Activated naive CD8-positive, alpha-beta T cell treated with anti-CD3 and anti-CD28 coated beads, Interleukin-2, amount 10 ng/mL, durations not matched to agents 7 days and 5 days (primary cell): ENCODE measurements at regions not wholly inside any gene's neighbourhood (a gene's known extent, or its start where the extent isn't known, plus 50 kb on each side); places are given as distances from the start of the nearest gene placed in this dataset.

Source experiments
- ATAC-seq: fragments of 150-1000 bp; cut with Tn5 transposase; one replicate; pipeline ENCODE4 v1.10.0; 2021; ENCODE audit warnings: low read depth, moderate library complexity
- POLR2A ChIA-PET: fragments of 350-600 bp; sonication (Branson Sonifier 250); formaldehyde crosslinking; loops from one replicate; lab custom pipeline; 2021; ENCODE audit warnings: antibody characterized with exemption; lab: Charles Lee
- DNase-seq: peaks from one replicate; pipeline ENCODE4 v3.0.0; 2021
- H3K27ac Mint-ChIP-seq: one replicate; pipeline ENCODE4 v1.8.0; 2022; ENCODE audit warnings: mild to moderate bottlenecking, mixed read lengths
- H3K27me3 Mint-ChIP-seq: one replicate; pipeline ENCODE4 v1.8.0; 2022; ENCODE audit warnings: mild to moderate bottlenecking, moderate library complexity, mixed read lengths
- H3K36me3 Mint-ChIP-seq: one replicate; pipeline ENCODE4 v1.8.0; 2021; ENCODE audit warnings: mild to moderate bottlenecking, mixed read lengths
- H3K4me1 Mint-ChIP-seq: one replicate; pipeline ENCODE4 v1.8.0; 2021; ENCODE audit warnings: mixed read lengths
- H3K4me3 Mint-ChIP-seq: one replicate; pipeline ENCODE4 v1.8.0; 2022; ENCODE audit warnings: mild to moderate bottlenecking, moderate library complexity, mixed read lengths
- H3K9me3 Mint-ChIP-seq: one replicate; pipeline ENCODE4 v1.8.0; 2021; ENCODE audit warnings: mixed read lengths

DNA sequence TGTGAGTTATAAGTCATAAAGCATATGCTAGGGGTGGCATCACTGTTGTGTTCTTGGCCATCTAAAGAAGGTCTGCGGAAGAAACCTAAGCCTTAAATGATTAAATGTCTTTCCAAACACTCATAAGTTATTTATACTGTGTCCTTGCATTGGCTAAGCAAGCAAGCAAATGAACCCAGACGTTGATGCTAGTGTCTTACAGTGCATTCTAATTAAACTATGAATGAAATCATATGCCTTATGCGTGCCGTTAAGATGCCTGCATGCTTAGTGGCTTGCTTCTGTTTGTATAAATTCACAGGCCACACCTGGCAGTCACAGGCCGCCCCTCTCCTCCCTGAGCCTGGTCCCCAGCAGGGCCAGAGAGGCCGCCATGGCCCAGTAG lies 49.9 kb downstream of the RIN2 start:
- no peak overlapping the region for H3K4me3 Mint-ChIP-seq
- H3K9me3 Mint-ChIP-seq = peaks cover 4% of the 10 kb centered on the region
- no peak overlapping the region for H3K27ac Mint-ChIP-seq
- peaks cover 9% of the 10 kb centered on the region for H3K27me3 Mint-ChIP-seq
- H3K4me1 Mint-ChIP-seq = peaks cover 5% of the 10 kb centered on the region
- POLR2A ChIA-PET = no interaction called here
- no peaks in the 10 kb centered on the region for H3K36me3 Mint-ChIP-seq
- DNase-seq = no peak
- no peak for ATAC-seq

DNA sequence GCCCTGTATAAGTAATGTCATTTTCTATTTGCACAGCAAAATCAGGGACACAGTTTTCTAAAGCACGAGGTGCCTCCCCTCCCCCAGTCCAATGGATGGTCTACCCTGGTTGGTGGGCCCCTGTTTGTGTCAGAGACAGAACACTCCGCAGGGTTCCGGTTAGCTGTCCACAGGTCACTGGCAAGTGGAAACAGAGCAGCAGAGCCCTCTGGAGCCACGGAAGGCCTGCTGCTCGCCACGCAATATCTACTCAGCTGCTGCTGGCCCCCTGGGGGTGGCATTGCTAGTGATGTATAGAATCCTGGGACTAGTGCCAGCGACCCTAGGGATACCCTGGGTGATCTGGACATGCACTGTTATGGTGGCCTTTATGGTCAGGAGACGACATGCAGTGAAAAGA lies 50.4 kb downstream of the RIN2 start:
- Mint-ChIP-seq H3K4me1 (peaks cover 5% of the 10 kb centered on the region), H3K9me3 (peaks cover 4% of the 10 kb centered on the region), H3K27ac (no peak overlapping the region), H3K36me3 (no peaks in the 10 kb centered on the region), H3K4me3 (no peak overlapping the region), H3K27me3 (peaks cover 14% of the 10 kb centered on the region)
- DNase-seq (no peak), ATAC-seq (no peak)
- POLR2A ChIA-PET = no interaction called here

DNA sequence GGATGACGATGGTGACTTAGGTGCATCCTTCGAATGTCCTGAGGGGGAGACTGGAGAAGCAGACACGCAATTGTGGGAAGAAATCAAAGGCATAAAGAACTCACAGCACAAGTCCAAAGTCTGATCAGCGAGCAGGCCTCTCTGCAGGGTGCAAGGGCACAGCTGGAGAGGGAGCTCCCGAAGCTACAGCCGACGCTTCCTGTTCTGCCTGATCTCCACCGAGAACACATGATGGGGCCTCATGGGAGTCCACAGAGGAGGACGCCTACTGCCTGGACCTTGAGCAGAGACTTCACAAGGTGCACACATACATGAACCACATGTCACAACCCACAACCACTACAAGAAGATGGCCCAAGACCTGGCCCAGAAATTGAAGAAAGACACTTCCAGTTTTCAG lies 51.4 kb downstream of the RIN2 start:
- peaks cover 19% of the 10 kb centered on the region for H3K27me3 Mint-ChIP-seq
- H3K4me3 Mint-ChIP-seq = no peak overlapping the region
- POLR2A ChIA-PET = no interaction called here
- DNase-seq (no peak), ATAC-seq (no peak)
- no peak overlapping the region for H3K27ac Mint-ChIP-seq
- peaks cover 4% of the 10 kb centered on the region for H3K9me3 Mint-ChIP-seq
- no peaks in the 10 kb centered on the region for H3K36me3 Mint-ChIP-seq
- H3K4me1 Mint-ChIP-seq = peaks cover 5% of the 10 kb centered on the region

DNA sequence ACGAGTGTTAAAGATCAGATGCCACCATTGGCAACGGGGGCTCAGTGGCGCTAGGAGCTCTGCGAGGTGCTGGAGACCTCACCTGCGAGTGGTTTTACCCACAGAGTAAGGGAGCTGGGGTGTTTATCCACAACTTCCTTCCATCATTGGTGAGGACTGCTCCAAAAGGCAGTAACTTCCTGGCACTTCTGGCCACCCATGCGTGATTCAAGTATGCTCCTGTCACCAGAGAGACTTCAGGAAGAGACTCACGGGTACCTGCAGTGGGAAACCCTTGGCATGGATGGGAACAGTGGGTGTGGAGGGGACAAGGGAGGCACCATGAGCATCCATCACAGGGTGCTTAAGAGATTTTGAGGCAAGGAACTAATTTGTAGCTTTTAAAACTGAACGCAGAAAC lies 53.2 kb downstream of the RIN2 start:
- H3K27me3 Mint-ChIP-seq = peaks cover 27% of the 10 kb centered on the region
- peaks cover 8% of the 10 kb centered on the region for H3K4me1 Mint-ChIP-seq
- POLR2A ChIA-PET = no interaction called here
- H3K36me3 Mint-ChIP-seq = no peaks in the 10 kb centered on the region
- no peak for DNase-seq
- H3K27ac Mint-ChIP-seq = no peak overlapping the region
- ATAC-seq = no peak
- H3K9me3 Mint-ChIP-seq = no peaks in the 10 kb centered on the region
- no peak overlapping the region for H3K4me3 Mint-ChIP-seq

GRCh38 chr20:19812056-19812455 lies 54.0 kb downstream of the RIN2 start:
- peaks cover 8% of the 10 kb centered on the region for H3K4me1 Mint-ChIP-seq
- no peak for DNase-seq
- H3K9me3 Mint-ChIP-seq = no peaks in the 10 kb centered on the region
- H3K27me3 Mint-ChIP-seq = peaks cover 27% of the 10 kb centered on the region
- no peak for ATAC-seq
- H3K4me3 Mint-ChIP-seq = no peak overlapping the region
- H3K27ac Mint-ChIP-seq = no peak overlapping the region
- POLR2A ChIA-PET = no interaction called here
- H3K36me3 Mint-ChIP-seq = no peaks in the 10 kb centered on the region

DNA sequence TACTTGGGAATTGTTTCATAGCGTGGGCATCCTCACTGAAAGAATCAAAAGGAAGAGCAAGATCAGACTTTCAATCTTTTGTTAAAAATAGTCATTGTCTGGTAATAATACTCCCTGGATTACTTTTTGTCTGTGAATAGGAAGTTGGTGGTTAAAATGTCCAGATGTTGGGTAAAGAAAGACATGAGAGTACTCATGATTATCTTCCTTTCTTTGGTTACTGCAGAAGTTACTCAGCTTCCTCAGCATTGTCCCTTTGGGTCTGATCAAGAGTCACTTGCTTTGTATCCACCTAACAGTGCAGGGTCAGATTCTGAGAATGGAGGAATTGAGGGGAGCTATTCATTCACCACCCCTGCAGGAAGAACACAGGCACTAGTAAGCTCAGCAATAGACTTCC lies 54.6 kb downstream of the RIN2 start:
- Mint-ChIP-seq H3K9me3 (no peaks in the 10 kb centered on the region), H3K27ac (no peak overlapping the region), H3K27me3 (peaks cover 27% of the 10 kb centered on the region), H3K4me3 (no peak overlapping the region), H3K4me1 (peaks cover 8% of the 10 kb centered on the region), H3K36me3 (no peaks in the 10 kb centered on the region)
- POLR2A ChIA-PET = no interaction called here
- ATAC-seq (no peak), DNase-seq (no peak)

DNA sequence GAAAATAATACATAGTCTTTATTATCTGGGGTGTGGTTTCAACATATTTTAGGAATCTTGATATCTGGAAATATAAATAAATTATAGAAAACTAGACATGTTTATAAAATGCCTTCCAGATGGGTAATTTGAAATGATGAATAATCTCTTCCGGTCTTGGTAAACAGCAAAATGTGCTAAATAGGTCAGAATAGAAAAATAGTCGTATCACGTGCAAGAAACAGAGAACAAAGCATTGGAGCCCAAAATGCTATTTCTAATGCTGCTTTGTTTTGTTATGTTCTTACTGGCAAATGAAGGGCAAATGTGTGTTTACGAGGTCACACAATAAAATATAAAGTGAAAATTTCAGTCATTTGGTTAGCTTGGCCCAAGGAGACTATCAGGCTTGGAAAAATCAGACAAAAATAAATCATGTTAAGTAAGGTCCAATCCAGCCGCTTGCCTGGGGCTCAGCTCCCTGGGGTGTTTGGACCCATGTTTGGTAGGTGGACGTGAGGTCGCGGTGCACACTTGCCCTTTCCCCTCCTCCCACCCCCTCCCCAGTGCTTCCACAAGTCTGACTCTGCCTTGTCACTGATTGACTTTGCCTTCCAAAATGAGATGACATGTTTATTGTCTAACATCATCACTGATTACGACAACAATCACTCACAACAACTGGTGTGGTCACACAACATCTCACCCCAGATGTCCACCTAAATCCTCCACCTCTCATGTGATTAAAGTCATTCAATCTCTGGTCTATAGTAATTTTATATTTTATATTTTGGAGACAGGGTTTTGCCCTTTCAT lies 56.0 kb downstream of the RIN2 start:
- no peak overlapping the region for H3K27ac Mint-ChIP-seq
- H3K9me3 Mint-ChIP-seq = no peaks in the 10 kb centered on the region
- H3K36me3 Mint-ChIP-seq = no peaks in the 10 kb centered on the region
- H3K4me3 Mint-ChIP-seq = no peak overlapping the region
- DNase-seq = no peak
- peaks cover 27% of the 10 kb centered on the region for H3K27me3 Mint-ChIP-seq
- POLR2A ChIA-PET = no interaction called here
- no peak for ATAC-seq
- peaks cover 8% of the 10 kb centered on the region for H3K4me1 Mint-ChIP-seq

DNA sequence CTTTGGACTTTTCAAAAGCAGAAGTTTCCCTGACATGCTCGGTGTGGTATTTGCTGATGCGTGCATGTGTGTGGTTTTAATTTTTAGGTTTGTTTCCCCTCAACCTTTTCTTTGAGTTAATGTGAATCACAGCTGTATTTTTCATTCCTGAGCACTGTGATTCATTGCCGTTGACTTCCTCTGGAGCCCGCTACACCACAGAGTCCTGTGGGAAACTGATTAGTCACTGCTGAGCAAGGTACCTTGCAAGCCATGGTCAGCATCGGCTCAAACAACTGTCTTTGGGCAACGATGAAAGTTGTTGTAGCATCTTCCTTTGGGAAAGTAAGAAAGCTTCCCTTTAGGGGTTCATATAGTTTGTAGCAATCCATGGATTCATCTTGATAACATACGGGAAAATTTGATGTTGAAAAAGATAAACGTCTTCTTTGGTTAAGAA lies 57.5 kb downstream of the RIN2 start:
- Mint-ChIP-seq H3K27me3 (peaks cover 27% of the 10 kb centered on the region), H3K9me3 (no peaks in the 10 kb centered on the region), H3K4me3 (no peak overlapping the region), H3K36me3 (no peaks in the 10 kb centered on the region), H3K27ac (no peak overlapping the region), H3K4me1 (peaks cover 8% of the 10 kb centered on the region)
- no peak for DNase-seq
- ATAC-seq = no peak
- POLR2A ChIA-PET = no interaction called here

DNA sequence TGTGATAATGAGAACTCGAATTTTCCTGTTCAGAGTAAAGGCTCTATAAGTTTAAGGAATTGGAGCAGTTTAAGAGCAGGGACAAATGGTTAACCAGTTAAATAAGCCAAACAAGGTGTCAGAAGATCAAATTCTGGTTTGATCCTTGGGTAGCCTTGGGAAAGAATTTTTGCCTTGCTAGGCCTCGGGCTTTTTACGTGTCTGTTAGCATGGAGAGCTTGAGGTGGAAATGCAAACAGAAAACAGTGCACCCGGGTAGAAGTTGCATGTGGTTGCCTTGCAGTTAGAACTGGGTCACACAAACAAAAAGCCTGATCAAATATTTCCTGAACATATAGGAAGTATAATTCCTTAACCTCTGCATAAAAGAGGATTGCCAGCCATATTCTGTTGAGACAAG lies 58.3 kb downstream of the RIN2 start:
- Mint-ChIP-seq H3K27ac (no peak overlapping the region), H3K9me3 (no peaks in the 10 kb centered on the region), H3K36me3 (no peaks in the 10 kb centered on the region), H3K27me3 (peaks cover 27% of the 10 kb centered on the region), H3K4me1 (peaks cover 3% of the 10 kb centered on the region), H3K4me3 (no peak overlapping the region)
- POLR2A ChIA-PET = no interaction called here
- no peak for DNase-seq
- ATAC-seq = no peak

DNA sequence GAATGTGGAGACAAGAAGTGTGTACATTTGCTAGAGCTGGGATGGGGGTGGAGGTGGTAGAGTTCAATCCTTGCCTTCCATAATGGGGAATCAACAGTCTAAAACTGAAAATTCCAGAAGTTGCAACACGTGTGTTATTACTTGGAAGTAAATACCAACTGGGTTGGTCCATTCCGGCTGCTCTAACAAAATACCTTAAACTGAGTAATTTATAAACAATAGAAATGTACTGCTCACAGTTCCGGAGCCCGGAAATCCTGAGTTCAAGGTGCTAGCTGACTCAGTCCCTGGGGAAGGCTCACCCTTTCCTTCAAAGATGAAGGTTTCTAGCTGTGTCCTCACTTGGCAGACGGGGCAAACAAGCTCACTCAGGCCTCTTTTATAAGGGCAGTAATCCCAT lies 59.0 kb downstream of the RIN2 start:
- H3K4me3 Mint-ChIP-seq = no peak overlapping the region
- POLR2A ChIA-PET = no interaction called here

DNA sequence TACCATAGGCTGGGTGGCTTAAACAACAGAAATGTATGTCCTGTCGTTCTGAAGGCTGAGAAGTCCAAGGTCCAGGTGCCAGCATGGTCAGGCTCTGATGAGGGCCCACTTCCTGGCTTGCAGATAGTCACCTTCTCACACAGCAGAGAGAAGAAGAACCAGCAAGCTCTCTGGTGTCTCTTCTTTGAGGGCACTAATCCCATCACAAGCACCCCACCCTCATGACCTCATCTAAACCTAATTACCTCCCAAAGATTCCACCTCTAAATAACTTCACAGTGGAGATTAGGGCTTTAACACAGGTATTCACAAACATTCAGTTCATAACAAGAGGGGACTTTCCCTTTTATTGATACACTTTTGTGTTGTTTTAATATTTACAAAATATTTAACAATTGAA lies 61.1 kb downstream of the RIN2 start:
- H3K36me3 Mint-ChIP-seq = no peaks in the 10 kb centered on the region
- ATAC-seq (no peak), DNase-seq (no peak)
- H3K27me3 Mint-ChIP-seq = peaks cover 15% of the 10 kb centered on the region
- no peak overlapping the region for H3K4me3 Mint-ChIP-seq
- no peaks in the 10 kb centered on the region for H3K9me3 Mint-ChIP-seq
- peaks cover 3% of the 10 kb centered on the region for H3K4me1 Mint-ChIP-seq
- POLR2A ChIA-PET = no interaction called here
- H3K27ac Mint-ChIP-seq = no peak overlapping the region

More for the DNA sequence above, 59.0 kb downstream of the RIN2 start:
- no peak for ATAC-seq
- Mint-ChIP-seq H3K27me3 (peaks cover 27% of the 10 kb centered on the region), H3K27ac (no peak overlapping the region), H3K4me1 (peaks cover 3% of the 10 kb centered on the region), H3K36me3 (no peaks in the 10 kb centered on the region), H3K9me3 (no peaks in the 10 kb centered on the region)
- no peak for DNase-seq

DNA sequence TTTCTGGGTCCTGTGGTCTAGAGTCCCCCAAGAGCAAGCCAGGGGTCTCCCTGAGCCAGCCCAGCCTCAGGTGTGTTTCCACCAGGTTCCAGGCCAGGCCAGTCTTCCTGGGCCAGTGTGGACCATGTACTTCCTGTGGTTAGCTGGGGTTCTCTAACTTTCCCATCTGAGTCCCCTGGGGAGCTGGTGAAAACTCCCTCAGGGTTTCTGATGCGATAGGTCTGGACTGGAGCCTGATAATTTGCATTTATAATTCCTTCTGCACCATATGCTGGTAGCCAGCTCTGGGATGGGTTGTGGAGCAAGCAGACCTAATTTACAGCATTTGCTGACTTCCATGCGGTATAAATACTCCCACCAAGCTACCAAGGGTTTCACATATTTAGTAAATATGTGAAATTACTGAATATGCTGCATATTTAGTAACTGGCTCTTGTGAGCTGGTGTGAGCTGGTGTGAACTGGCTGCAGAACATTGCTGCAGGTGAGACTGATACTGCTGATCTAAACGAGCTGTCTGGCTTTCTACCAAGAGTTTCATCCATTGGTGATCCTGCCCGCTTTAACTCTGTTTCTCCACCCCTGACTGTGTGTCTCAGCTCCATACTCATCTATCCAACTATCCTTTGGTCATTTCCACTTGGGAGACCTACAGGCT lies 62.6 kb downstream of the RIN2 start:
- H3K27me3 Mint-ChIP-seq = peaks cover 9% of the 10 kb centered on the region
- H3K36me3 Mint-ChIP-seq = no peaks in the 10 kb centered on the region
- no peak for DNase-seq
- POLR2A ChIA-PET = no interaction called here
- no peak for ATAC-seq
- no peak overlapping the region for H3K27ac Mint-ChIP-seq
- no peak overlapping the region for H3K4me3 Mint-ChIP-seq
- peaks cover under 1% of the 10 kb centered on the region for H3K4me1 Mint-ChIP-seq
- H3K9me3 Mint-ChIP-seq = no peaks in the 10 kb centered on the region

DNA sequence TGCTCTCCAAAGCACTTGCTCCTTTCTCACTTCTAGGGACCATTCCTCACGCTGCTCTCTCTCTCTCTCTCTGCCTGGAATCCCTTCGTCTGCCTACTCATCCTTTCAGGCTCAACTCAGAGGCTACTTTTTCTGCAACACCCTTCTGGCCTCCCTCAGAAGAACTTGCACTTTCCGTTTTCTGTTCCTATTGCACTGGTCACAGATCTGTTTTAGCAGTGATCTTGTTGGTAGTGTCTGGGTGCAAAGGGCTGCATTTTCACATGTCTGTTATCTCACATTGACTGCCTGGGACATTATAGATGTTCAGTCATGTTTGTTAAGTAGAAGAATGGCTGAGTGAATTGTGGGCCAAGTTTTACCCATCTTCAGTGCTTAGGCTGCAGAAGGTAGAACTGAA lies 63.5 kb downstream of the RIN2 start:
- DNase-seq (no peak), ATAC-seq (no peak)
- H3K9me3 Mint-ChIP-seq = no peaks in the 10 kb centered on the region
- H3K27ac Mint-ChIP-seq = no peak overlapping the region
- H3K36me3 Mint-ChIP-seq = no peaks in the 10 kb centered on the region
- peaks cover 6% of the 10 kb centered on the region for H3K27me3 Mint-ChIP-seq
- POLR2A ChIA-PET = no interaction called here
- H3K4me3 Mint-ChIP-seq = no peak overlapping the region
- no peaks in the 10 kb centered on the region for H3K4me1 Mint-ChIP-seq

GRCh38 chr20:19823216-19823615 lies 65.2 kb downstream of the RIN2 start:
- Mint-ChIP-seq H3K4me3 (no peak overlapping the region), H3K27me3 (peaks cover 8% of the 10 kb centered on the region), H3K27ac (no peak overlapping the region), H3K4me1 (peaks cover 3% of the 10 kb centered on the region), H3K9me3 (no peaks in the 10 kb centered on the region), H3K36me3 (no peaks in the 10 kb centered on the region)
- DNase-seq (no peak), ATAC-seq (no peak)
- POLR2A ChIA-PET = no interaction called here
